SJSA1 (cell line): ENCODE measurements at regions not wholly inside any gene's neighbourhood (a gene's known extent, or its start where the extent isn't known, plus 50 kb on each side); places are given as distances from the start of the nearest gene placed in this dataset.

Experiments
- DNase-seq, 2 experiments: peaks; one replicate each; pipeline ENCODE4 v3.0.0-alpha.2; 2015 to 2020; ENCODE audit warnings: low spot score in 2 of 2, low read depth in 1 of 2
- H3K27ac ChIP-seq: fragments of 250-450 bp; sonication (Bioruptor Pico); 2 replicates; pipeline ENCODE4 v1.5.1; 2020; ENCODE audit warnings: mild to moderate bottlenecking, moderate library complexity
- H3K27me3 ChIP-seq: fragments of 250-450 bp; sonication (Bioruptor Pico); replicated peaks from 2 replicates; pipeline ENCODE4 v1.5.1; 2020; ENCODE audit warnings: mild to moderate bottlenecking, moderate library complexity
- H3K36me3 ChIP-seq: fragments of 250-450 bp; sonication (Bioruptor Pico); 2 replicates; pipeline ENCODE4 v1.5.1; 2020; ENCODE audit warnings: mild to moderate bottlenecking
- H3K4me1 ChIP-seq: fragments of 250-450 bp; sonication (Bioruptor Pico); replicated peaks from 2 replicates; pipeline ENCODE4 v1.6.1; 2021; ENCODE audit warnings: mild to moderate bottlenecking
- H3K4me3 ChIP-seq: fragments of 250-450 bp; sonication (Bioruptor Pico); 2 replicates; pipeline ENCODE4 v1.5.1; 2020; ENCODE audit warnings: mild to moderate bottlenecking
- H3K9me3 ChIP-seq: fragments of 250-450 bp; sonication (Bioruptor Pico); replicated peaks from 2 replicates; pipeline ENCODE4 v1.5.1; 2020; ENCODE audit warnings: mild to moderate bottlenecking

DNA sequence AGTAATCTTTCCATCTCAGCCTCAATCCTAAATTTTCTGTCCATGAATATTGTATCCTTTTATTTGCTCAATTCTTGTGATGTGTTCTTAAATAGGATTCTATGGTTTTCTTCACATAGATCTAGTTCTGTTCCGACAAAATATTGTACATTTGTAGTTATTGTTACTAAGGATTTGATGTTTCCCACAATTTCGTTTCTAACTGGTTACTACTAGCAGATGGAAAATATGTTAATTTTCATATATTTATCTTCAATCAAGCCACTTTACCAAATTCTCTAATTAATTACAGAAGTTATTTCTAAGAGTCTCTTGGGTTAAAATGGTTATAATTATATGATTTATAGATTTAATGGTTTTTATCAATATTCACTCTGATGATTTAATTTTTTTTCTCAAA, 60.3 kb downstream of the SEC61B start:
- no peak overlapping the region for H3K4me3 ChIP-seq
- DNase-seq, result no peak
- no peaks in the 10 kb centered on the region for H3K4me1 ChIP-seq
- H3K36me3 ChIP-seq, result no peaks in the 10 kb centered on the region
- no peaks in the 10 kb centered on the region for H3K9me3 ChIP-seq
- no peak overlapping the region for H3K27ac ChIP-seq
- H3K27me3 ChIP-seq, result peaks cover 4% of the 10 kb centered on the region; the same call in 1 of the 2 replicates

GRCh38 chr9:99285965-99286364, 63.9 kb downstream of the SEC61B start:
- no peaks in the 10 kb centered on the region for H3K4me1 ChIP-seq
- no peaks in the 10 kb centered on the region for H3K36me3 ChIP-seq
- no peak for DNase-seq
- no peak overlapping the region for H3K4me3 ChIP-seq
- H3K9me3 ChIP-seq, result no peaks in the 10 kb centered on the region
- H3K27me3 ChIP-seq, result peaks cover 4% of the 10 kb centered on the region; the same call in 1 of the 2 replicates
- H3K27ac ChIP-seq, result no peak overlapping the region

DNA sequence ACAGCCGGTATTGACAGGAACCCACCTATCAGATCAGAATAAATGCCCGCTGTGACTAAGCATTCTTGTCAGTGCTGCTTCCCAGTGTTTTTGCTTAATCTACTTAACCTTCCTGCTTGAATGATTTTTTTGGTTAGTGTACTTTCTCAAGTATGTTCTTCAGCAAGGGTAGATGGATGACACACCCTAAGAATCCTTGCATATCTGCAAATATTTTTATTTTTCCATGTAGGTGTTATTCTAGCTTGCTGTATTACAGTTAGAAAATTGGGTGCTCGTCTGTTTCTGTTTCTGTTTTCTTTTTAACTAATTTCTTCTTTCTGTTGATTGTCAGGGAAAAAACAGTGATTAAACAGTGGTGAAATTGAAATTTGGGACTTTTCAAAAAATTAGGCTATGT, 64.5 kb downstream of the SEC61B start:
- H3K4me1 ChIP-seq, result no peaks in the 10 kb centered on the region
- peaks cover 4% of the 10 kb centered on the region; the same call in 1 of the 2 replicates for H3K27me3 ChIP-seq
- no peak overlapping the region for H3K27ac ChIP-seq
- DNase-seq, result no peak
- no peaks in the 10 kb centered on the region for H3K9me3 ChIP-seq
- no peak overlapping the region for H3K4me3 ChIP-seq
- H3K36me3 ChIP-seq, result no peaks in the 10 kb centered on the region

- Histone ChIP-seq H3K27ac (no peak overlapping the region), H3K36me3 (no peaks in the 10 kb centered on the region), H3K4me3 (no peak overlapping the region), H3K4me1 (no peaks in the 10 kb centered on the region), H3K9me3 (no peaks in the 10 kb centered on the region), H3K27me3 (peaks cover 4% of the 10 kb centered on the region; the same call in 1 of the 2 replicates)
- no peak for DNase-seq
Observed at GRCh38 chr9:99287641-99288040, 65.6 kb downstream of the SEC61B start.

GRCh38 chr9:99288830-99289229, 66.7 kb downstream of the SEC61B start:
- no peak for DNase-seq
- Histone ChIP-seq H3K36me3 (no peaks in the 10 kb centered on the region), H3K27ac (no peak overlapping the region), H3K27me3 (peaks cover 4% of the 10 kb centered on the region; the same call in 1 of the 2 replicates), H3K4me1 (no peaks in the 10 kb centered on the region), H3K4me3 (no peak overlapping the region), H3K9me3 (no peaks in the 10 kb centered on the region)

GRCh38 chr9:99294850-99295461, 72.9 kb downstream of the SEC61B start:
- H3K4me1 ChIP-seq, result peaks cover 14% of the 10 kb centered on the region
- no peak for DNase-seq

GRCh38 chr9:99296291-99296951, 74.3 kb downstream of the SEC61B start:
- H3K9me3 ChIP-seq, result no peaks in the 10 kb centered on the region
- H3K27me3 ChIP-seq, result no peaks in the 10 kb centered on the region
- no peak overlapping the region for H3K27ac ChIP-seq
- H3K36me3 ChIP-seq, result no peaks in the 10 kb centered on the region
- no peak overlapping the region for H3K4me3 ChIP-seq
- no peak for DNase-seq
- peaks cover 14% of the 10 kb centered on the region for H3K4me1 ChIP-seq

More at GRCh38 chr9:99294850-99295461, 72.9 kb downstream of the SEC61B start:
- Histone ChIP-seq H3K9me3 (no peaks in the 10 kb centered on the region), H3K27ac (no peak overlapping the region), H3K4me3 (no peak overlapping the region), H3K27me3 (no peaks in the 10 kb centered on the region), H3K36me3 (no peaks in the 10 kb centered on the region)

- H3K4me3 ChIP-seq, result no peak overlapping the region
- H3K9me3 ChIP-seq, result no peaks in the 10 kb centered on the region
- DNase-seq, result peak in 1 of 2 experiments; percentile 5
- no peak overlapping the region for H3K27ac ChIP-seq
- H3K36me3 ChIP-seq, result no peaks in the 10 kb centered on the region
- no peaks in the 10 kb centered on the region for H3K27me3 ChIP-seq
- H3K4me1 ChIP-seq, result peaks cover 14% of the 10 kb centered on the region
Observed at GRCh38 chr9:99298614-99299013, 76.5 kb downstream of the SEC61B start.

- no peak overlapping the region for H3K27ac ChIP-seq
- peak; percentile 40 to 49 for DNase-seq
- no peaks in the 10 kb centered on the region for H3K27me3 ChIP-seq
- no peak overlapping the region for H3K4me3 ChIP-seq
- no peaks in the 10 kb centered on the region for H3K36me3 ChIP-seq
- no peaks in the 10 kb centered on the region for H3K9me3 ChIP-seq
- H3K4me1 ChIP-seq, result peaks cover 14% of the 10 kb centered on the region
Observed at GRCh38 chr9:99299211-99300102, 77.4 kb downstream of the SEC61B start.

DNA sequence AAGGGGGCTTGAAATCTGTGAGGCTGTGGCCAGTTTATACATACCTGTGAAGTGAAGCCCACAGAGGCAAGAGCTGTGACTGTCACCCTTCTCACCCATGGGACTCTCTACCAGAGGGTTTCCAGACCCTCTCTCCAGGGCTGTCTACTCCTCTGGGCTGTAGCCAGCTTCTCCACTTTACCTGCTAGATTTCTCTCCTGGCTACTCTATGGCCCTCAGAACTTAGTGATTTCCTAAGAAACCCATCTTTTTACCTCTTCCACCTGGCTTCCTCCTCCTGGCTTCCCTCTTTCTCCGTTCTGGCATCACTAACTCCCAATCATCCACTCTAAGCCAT, 78.0 kb downstream of the SEC61B start:
- Histone ChIP-seq H3K27ac (no peak overlapping the region), H3K4me3 (no peak overlapping the region), H3K36me3 (no peaks in the 10 kb centered on the region), H3K27me3 (no peaks in the 10 kb centered on the region), H3K4me1 (peaks cover 14% of the 10 kb centered on the region), H3K9me3 (no peaks in the 10 kb centered on the region)
- DNase-seq, result no peak

GRCh38 chr9:99300603-99301002, 78.5 kb downstream of the SEC61B start:
- H3K4me3 ChIP-seq, result no peak overlapping the region
- no peaks in the 10 kb centered on the region for H3K36me3 ChIP-seq
- no peak overlapping the region for H3K27ac ChIP-seq
- H3K4me1 ChIP-seq, result peaks cover 14% of the 10 kb centered on the region
- no peak for DNase-seq
- H3K27me3 ChIP-seq, result no peaks in the 10 kb centered on the region
- no peaks in the 10 kb centered on the region for H3K9me3 ChIP-seq

- Histone ChIP-seq H3K36me3 (no peaks in the 10 kb centered on the region), H3K4me3 (no peak overlapping the region), H3K27me3 (no peaks in the 10 kb centered on the region), H3K27ac (no peak overlapping the region), H3K4me1 (peaks cover 14% of the 10 kb centered on the region), H3K9me3 (no peaks in the 10 kb centered on the region)
- DNase-seq, result no peak
Observed at GRCh38 chr9:99303177-99303576, 81.1 kb downstream of the SEC61B start.

DNA sequence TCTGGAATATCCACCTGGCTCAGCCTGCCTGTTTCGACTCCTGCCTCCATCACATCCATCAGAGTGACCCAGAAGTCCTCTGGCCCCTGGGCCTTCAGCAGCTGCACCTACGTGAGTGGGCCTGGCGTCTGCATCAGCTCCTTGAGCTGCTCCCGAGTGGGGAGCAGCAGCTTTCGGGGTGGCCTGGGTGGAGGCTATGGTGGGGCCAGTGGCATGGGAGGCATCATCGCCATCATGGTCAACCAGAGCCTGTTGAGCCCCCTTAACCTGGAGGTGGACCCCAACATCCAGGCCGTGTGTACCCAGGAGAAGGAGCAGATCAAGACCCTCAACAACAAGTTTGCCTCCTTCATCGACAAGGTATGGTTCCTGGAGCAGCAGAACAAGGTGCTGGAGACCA, 83.0 kb downstream of the SEC61B start:
- H3K27me3 ChIP-seq, result no peaks in the 10 kb centered on the region
- DNase-seq, result no peak
- no peaks in the 10 kb centered on the region for H3K4me1 ChIP-seq
- no peak overlapping the region for H3K4me3 ChIP-seq
- no peaks in the 10 kb centered on the region for H3K9me3 ChIP-seq
- H3K36me3 ChIP-seq, result no peaks in the 10 kb centered on the region
- no peak overlapping the region for H3K27ac ChIP-seq
